ENCODE measurements at regions not wholly inside any gene's neighbourhood (a gene's known extent, or its start where the extent isn't known, plus 50 kb on each side); places are given as distances from the start of the nearest gene placed in this dataset.

GRCh38 chr1:60331647-60332046, 258.1 kb upstream of the C1orf87 start:
- DNase-seq = no peak
- no peaks in the 10 kb centered on the region for H3K36me3 ChIP-seq
- no peaks in the 10 kb centered on the region for H3K9me3 ChIP-seq
- no peak overlapping the region for H3K4me3 ChIP-seq
- H3K4me1 ChIP-seq = no peaks in the 10 kb centered on the region
- no peak overlapping the region for H3K27ac ChIP-seq
- H3K9ac ChIP-seq (ENCODE audit: low read depth in 2 of 2, low read length in 2 of 2) = no peak overlapping the region
- H3K27me3 ChIP-seq = no peaks in the 10 kb centered on the region
- TF ChIP-seq CTCF (IDR thresholded peaks at IDR 0.05) = no peak
- intact Hi-C loops (cut with DNase I) = no loop called here

- no peak overlapping the region for H3K27ac ChIP-seq
- no peak for TF ChIP-seq CTCF (IDR thresholded peaks at IDR 0.05)
- H3K4me1 ChIP-seq = no peaks in the 10 kb centered on the region
- no peaks in the 10 kb centered on the region for H3K9me3 ChIP-seq
- no peaks in the 10 kb centered on the region for H3K27me3 ChIP-seq
- intact Hi-C loops (cut with DNase I) = no loop called here
- no peak overlapping the region for H3K9ac ChIP-seq (ENCODE audit: low read depth in 2 of 2, low read length in 2 of 2)
- H3K36me3 ChIP-seq = no peaks in the 10 kb centered on the region
- no peak for DNase-seq
- H3K4me3 ChIP-seq = no peak overlapping the region
Measured at GRCh38 chr1:60329651-60330050, 256.1 kb upstream of the C1orf87 start.

- no peak for TF ChIP-seq CTCF (IDR thresholded peaks at IDR 0.05)
- Histone ChIP-seq H3K9me3 (no peaks in the 10 kb centered on the region), H3K27ac (no peak overlapping the region), H3K36me3 (no peaks in the 10 kb centered on the region), H3K4me3 (no peak overlapping the region), H3K4me1 (no peaks in the 10 kb centered on the region), H3K27me3 (no peaks in the 10 kb centered on the region), H3K9ac (ENCODE audit: low read depth in 2 of 2, low read length in 2 of 2) (no peak overlapping the region)
- DNase-seq = no peak
- intact Hi-C loops (cut with DNase I) = no loop called here
Measured at GRCh38 chr1:60311838-60312237, 238.3 kb upstream of the C1orf87 start.

GRCh38 chr1:60299581-60299980, 226.0 kb upstream of the C1orf87 start:
- no peaks in the 10 kb centered on the region for H3K27me3 ChIP-seq
- no peaks in the 10 kb centered on the region for H3K36me3 ChIP-seq
- TF ChIP-seq CTCF (IDR thresholded peaks at IDR 0.05) = no peak
- DNase-seq = no peak
- H3K4me3 ChIP-seq = no peak overlapping the region
- H3K9ac ChIP-seq (ENCODE audit: low read depth in 2 of 2, low read length in 2 of 2) = no peak overlapping the region
- H3K9me3 ChIP-seq = no peaks in the 10 kb centered on the region
- intact Hi-C loops (cut with DNase I) = no loop called here
- no peak overlapping the region for H3K27ac ChIP-seq
- no peaks in the 10 kb centered on the region for H3K4me1 ChIP-seq

GRCh38 chr1:60298290-60298689, 224.7 kb upstream of the C1orf87 start:
- intact Hi-C loops (cut with DNase I) = no loop called here
- no peak for DNase-seq
- Histone ChIP-seq H3K27ac (no peak overlapping the region), H3K4me1 (no peaks in the 10 kb centered on the region), H3K9ac (ENCODE audit: low read depth in 2 of 2, low read length in 2 of 2) (no peak overlapping the region), H3K36me3 (no peaks in the 10 kb centered on the region), H3K9me3 (no peaks in the 10 kb centered on the region), H3K27me3 (no peaks in the 10 kb centered on the region), H3K4me3 (no peak overlapping the region)
- no peak for TF ChIP-seq CTCF (IDR thresholded peaks at IDR 0.05)

- no peak for DNase-seq
- Histone ChIP-seq H3K27ac (no peak overlapping the region), H3K9me3 (no peaks in the 10 kb centered on the region), H3K36me3 (no peaks in the 10 kb centered on the region), H3K4me3 (no peak overlapping the region), H3K9ac (ENCODE audit: low read depth in 2 of 2, low read length in 2 of 2) (no peak overlapping the region), H3K27me3 (no peaks in the 10 kb centered on the region), H3K4me1 (no peaks in the 10 kb centered on the region)
- intact Hi-C loops (cut with DNase I) = no loop called here
- TF ChIP-seq CTCF (IDR thresholded peaks at IDR 0.05) = no peak
Measured at GRCh38 chr1:60296794-60297193, 223.2 kb upstream of the C1orf87 start.
